HepG2 (cell line): ENCODE measurements at regions not wholly inside any gene's neighbourhood (a gene's known extent, or its start where the extent isn't known, plus 50 kb on each side); places are given as distances from the start of the nearest gene placed in this dataset.

Source experiments
- ATAC-seq: fragments of 200-7000 bp; cut with Tn5 transposase; 3 replicates; pipeline ENCODE4 v1.9.1; 2020; ENCODE audit warnings: mild to moderate bottlenecking, moderate library complexity
- BruUV-seq: library from RNA; stranded (reverse); fragments of 400-500 nt; replicated peaks from 2 replicates; lab custom pipeline; 2021; lab: Mats Ljungman, UMichigan
- CTCF ChIA-PET: fragments of 300-600 bp; formaldehyde crosslinking; extraction: SDS; loops from one replicate; lab custom pipeline; 2021; ENCODE audit warnings: low total read pairs, inconsistent platforms, low intra/inter-chr PET ratio; lab: Yijun Ruan, JAX
- POLR2A ChIA-PET: fragments of 350-600 bp; sonication (Branson Sonifier 250); formaldehyde crosslinking; loops from one replicate; lab custom pipeline; 2020; ENCODE audit warnings: antibody characterized with exemption, inconsistent platforms; lab: Yijun Ruan, JAX
- DNase-seq: peaks from one replicate; pipeline ENCODE4 v3.0.0-alpha.2; 2015; ENCODE audit warnings: low spot score
- FAIRE-seq: peaks from 3 replicates; lab custom pipeline; 2011; peaks lifted over from hg19 to GRCh38; lab: Jason Lieb, UNC
- H2AFZ ChIP-seq: one replicate; pipeline ENCODE4 v1.6.1; 2011; ENCODE audit warnings: low read length, inconsistent platforms
- H3K27ac ChIP-seq: fragments of 300-600 bp; 3 replicates; pipeline ENCODE4 v1.8.0; 2011; ENCODE audit warnings: mixed run types, mild to moderate bottlenecking, mixed read lengths, low read length, inconsistent platforms; ENCODE audit not compliant: insufficient read depth; ENCODE audit errors: extremely low read length
- H3K27me3 ChIP-seq, 2 experiments: fragments of 200-600 bp in 1 of 2; 2 replicates in 1 of 2; 3 replicates in 1 of 2; pipeline versions ENCODE4 v1.6.0 to v1.8.0; 2011; ENCODE audit warnings: low read length in 2 of 2, mild to moderate bottlenecking in 2 of 2, moderate library complexity in 2 of 2, inconsistent platforms in 1 of 2; ENCODE audit not compliant: insufficient read depth in 2 of 2, control insufficient read depth in 1 of 2
- H3K36me3 ChIP-seq, 2 experiments: fragments of 200-600 bp in 1 of 2; replicated peaks in 1 of 2; 2 replicates in 1 of 2; 3 replicates in 1 of 2; pipeline versions ENCODE4 v1.5.1 to v1.8.0; 2011; ENCODE audit warnings: low read length in 2 of 2, inconsistent platforms in 1 of 2; ENCODE audit not compliant: insufficient read depth in 2 of 2, control insufficient read depth in 1 of 2
- H3K4me1 ChIP-seq: 2 replicates; pipeline ENCODE4 v1.5.1; 2012; ENCODE audit warnings: low read length, inconsistent platforms; ENCODE audit not compliant: insufficient read depth
- H3K4me2 ChIP-seq: 2 replicates; pipeline ENCODE4 v1.6.0; 2011; ENCODE audit warnings: low read depth, low read length, inconsistent platforms
- H3K4me3 ChIP-seq, 3 experiments: fragments of 200-600 bp in 1 of 3; sonication (generic), shearing (Covaris generic) in 1 of 3; replicated peaks in 1 of 3; 2 replicates each; pipeline ENCODE4 v1.5.1; 2011 to 2016; ENCODE audit warnings: low read length in 3 of 3, inconsistent platforms in 2 of 3, low read depth in 2 of 3, mild to moderate bottlenecking in 2 of 3, control low read depth in 1 of 3, mixed read lengths in 1 of 3; ENCODE audit not compliant: insufficient read depth in 1 of 3
- H3K79me2 ChIP-seq: one replicate; pipeline ENCODE4 v1.6.1; 2011; ENCODE audit warnings: low read length, inconsistent platforms; ENCODE audit not compliant: insufficient read depth
- H3K9ac ChIP-seq: 2 replicates; pipeline ENCODE4 v1.6.0; 2011; ENCODE audit warnings: mild to moderate bottlenecking, low read depth, low read length, inconsistent platforms; ENCODE audit not compliant: insufficient read depth
- H3K9me3 ChIP-seq: 2 replicates; pipeline ENCODE4 v1.5.1; 2012; ENCODE audit warnings: mild to moderate bottlenecking, low read length
- H4K20me1 ChIP-seq: 2 replicates; pipeline ENCODE4 v1.6.0; 2011; ENCODE audit warnings: inconsistent platforms, mild to moderate bottlenecking, low read length, moderate library complexity; ENCODE audit not compliant: insufficient read depth
- CREM ChIP-seq, 2 experiments: sonication (generic) in 1 of 2; formaldehyde crosslinking in 1 of 2; IDR thresholded peaks; 2 replicates each; pipeline versions ENCODE4 v1.4.0 to v1.6.1; 2016 to 2020; ENCODE audit warnings: antibody characterized with exemption in 1 of 2, mild to moderate bottlenecking in 1 of 2, missing genetic modification reagents in 1 of 2
- RCOR2 ChIP-seq: IDR thresholded peaks from 2 replicates; pipeline ENCODE4 v1.6.1; 2016; ENCODE audit warnings: missing biosample characterization, missing genetic modification reagents
- STAG1 ChIP-seq: sonication (generic); formaldehyde crosslinking; IDR thresholded peaks from 2 replicates; pipeline ENCODE4 v1.4.0; 2020; ENCODE audit warnings: missing genetic modification reagents
- TOPORS ChIP-seq: sonication (generic); formaldehyde crosslinking; IDR thresholded peaks from 2 replicates; pipeline ENCODE4 v1.8.0; 2023; ENCODE audit warnings: mild to moderate bottlenecking, missing genetic modification reagents
- ZBTB20 ChIP-seq: sonication (generic); formaldehyde crosslinking; IDR thresholded peaks from 2 replicates; pipeline ENCODE4 v1.8.1; 2023; ENCODE audit warnings: missing genetic modification reagents, low read depth, mild to moderate bottlenecking, borderline replicate concordance
- ZBTB21 ChIP-seq: sonication (generic); formaldehyde crosslinking; IDR thresholded peaks from 2 replicates; pipeline ENCODE4 v1.4.0; 2020; ENCODE audit warnings: missing genetic modification reagents
- ZKSCAN8 ChIP-seq: IDR thresholded peaks from 2 replicates; pipeline ENCODE4 v1.6.1; 2016; ENCODE audit warnings: borderline replicate concordance, missing genetic modification reagents, missing compliant biosample characterization
- ZNF124 ChIP-seq: sonication (generic); formaldehyde crosslinking; IDR thresholded peaks from 2 replicates; pipeline ENCODE4 v1.4.0; 2020; ENCODE audit warnings: missing genetic modification reagents
- ZNF350 ChIP-seq: sonication (generic); formaldehyde crosslinking; IDR thresholded peaks from 2 replicates; pipeline ENCODE4 v1.4.0; 2020; ENCODE audit warnings: mild to moderate bottlenecking, low read depth, missing genetic modification reagents, borderline replicate concordance
- ZNF563 ChIP-seq: sonication (generic); formaldehyde crosslinking; IDR thresholded peaks from 2 replicates; pipeline ENCODE4 v1.8.0; 2022; ENCODE audit warnings: mild to moderate bottlenecking, moderate library complexity, missing genetic modification reagents
- ZNF784 ChIP-seq: sonication (generic); formaldehyde crosslinking; IDR thresholded peaks from 2 replicates; pipeline ENCODE4 v1.5.1; 2020; ENCODE audit warnings: missing genetic modification reagents, mild to moderate bottlenecking, borderline replicate concordance
- in situ Hi-C: cut with HindIII; loops from 2 replicates; pipeline ENCODE4 v1.10.0; 2017; ENCODE audit warnings: low pct_unique_long_range_greater_than_20kb; ENCODE audit not compliant: extremely low pct_ligation_motif_present
- intact Hi-C: fragments of 100-400 bp; cut with micrococcal nuclease; formaldehyde crosslinking; loops from one replicate; pipeline ENCODE4 v1.10.0; 2022; ENCODE audit not compliant: unreplicated experiment
- TF ChIP-seq, protein P1 (sequence below): sonication (generic); formaldehyde crosslinking; IDR thresholded peaks from 2 replicates; pipeline ENCODE4 v1.9.0; 2021; ENCODE audit warnings: missing genetic modification reagents, borderline replicate concordance

DNA sequence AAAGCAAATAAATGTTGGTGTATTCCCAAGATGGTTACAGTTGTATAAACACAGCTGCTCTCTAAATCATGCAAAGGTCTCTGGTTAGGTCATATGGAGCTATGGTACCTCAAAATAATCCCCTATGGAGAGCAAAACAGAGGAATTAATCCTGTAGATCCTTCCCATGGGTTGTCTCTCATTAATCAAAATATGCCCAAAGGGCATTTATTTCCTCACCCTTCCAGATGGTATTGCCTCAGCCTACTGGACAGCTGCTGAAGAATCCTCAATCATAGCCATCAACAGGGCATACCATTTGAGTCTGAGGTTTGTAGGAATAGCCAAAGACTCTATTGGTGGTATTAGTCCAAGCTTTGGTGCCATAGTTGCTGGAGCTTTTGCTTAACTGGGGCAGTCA is 360.9 kb downstream of the RPL10L start:
- in situ Hi-C loops = no loop called here
- ATAC-seq (no peak), FAIRE-seq (no peak), DNase-seq (no peak)
- Histone ChIP-seq H2AFZ (no peak overlapping the region), H3K27ac (no peak overlapping the region), H3K27me3 (no peaks in the 10 kb centered on the region), H3K36me3 (no peaks in the 10 kb centered on the region), H3K9ac (no peak overlapping the region), H3K4me3 (no peak overlapping the region), H4K20me1 (no peaks in the 10 kb centered on the region), H3K4me2 (no peak overlapping the region), H3K4me1 (no peaks in the 10 kb centered on the region), H3K79me2 (no peaks in the 10 kb centered on the region), H3K9me3 (peaks cover 41% of the 10 kb centered on the region)
- no peak for TF ChIP-seq ZKSCAN8
- no peak for TF ChIP-seq ZBTB20
- no peak for TF ChIP-seq CREM (IDR thresholded peaks at IDR 0.05)
- no peak for TF ChIP-seq CREM (CRISPR knock-in tag; IDR thresholded peaks at IDR 0.05)
- no peak for TF ChIP-seq ZNF350 (CRISPR knock-in tag)
- TF ChIP-seq ZBTB21 = no peak
- no peak for TF ChIP-seq ZNF124 (CRISPR knock-in tag)
- no peak for TF ChIP-seq RCOR2 (CRISPR knock-in tag)
- TF ChIP-seq TOPORS (CRISPR knock-in tag) = no peak
- TF ChIP-seq, protein P1, sequence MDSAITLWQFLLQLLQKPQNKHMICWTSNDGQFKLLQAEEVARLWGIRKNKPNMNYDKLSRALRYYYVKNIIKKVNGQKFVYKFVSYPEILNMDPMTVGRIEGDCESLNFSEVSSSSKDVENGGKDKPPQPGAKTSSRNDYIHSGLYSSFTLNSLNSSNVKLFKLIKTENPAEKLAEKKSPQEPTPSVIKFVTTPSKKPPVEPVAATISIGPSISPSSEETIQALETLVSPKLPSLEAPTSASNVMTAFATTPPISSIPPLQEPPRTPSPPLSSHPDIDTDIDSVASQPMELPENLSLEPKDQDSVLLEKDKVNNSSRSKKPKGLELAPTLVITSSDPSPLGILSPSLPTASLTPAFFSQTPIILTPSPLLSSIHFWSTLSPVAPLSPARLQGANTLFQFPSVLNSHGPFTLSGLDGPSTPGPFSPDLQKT = no peak
- TF ChIP-seq ZNF784 (CRISPR knock-in tag) = no peak
- no peak for TF ChIP-seq ZNF563 (CRISPR knock-in tag)
- no peak for TF ChIP-seq STAG1 (CRISPR knock-in tag)
- intact Hi-C loops = no loop called here
- no TSS peak for BruUV-seq
- CTCF ChIA-PET = no interaction called here
- POLR2A ChIA-PET = no interaction called here
